ENCODE measurements at regions not wholly inside any gene's neighbourhood (a gene's known extent, or its start where the extent isn't known, plus 50 kb on each side); places are given as distances from the start of the nearest gene placed in this dataset.

DNA sequence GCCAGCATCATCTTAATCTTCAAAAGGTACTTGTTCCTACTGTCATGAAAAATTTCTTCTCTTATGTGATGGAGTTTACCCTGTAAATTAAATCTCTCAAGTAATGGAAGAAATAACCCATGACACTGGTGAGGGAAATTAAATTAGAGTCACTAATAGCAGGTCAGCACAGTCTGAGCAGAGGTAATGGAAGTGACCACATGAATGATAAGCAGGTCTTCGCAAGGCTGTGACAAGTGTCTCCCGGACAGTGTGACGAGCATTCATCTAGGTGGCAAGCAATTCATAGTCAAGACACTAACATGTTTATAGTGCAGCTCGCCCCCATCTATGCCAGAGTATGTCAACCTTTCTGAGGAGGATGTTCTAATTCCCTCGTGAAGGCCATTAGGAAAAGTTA, 249.2 kb downstream of the FRK start:
- TF ChIP-seq, protein P1, sequence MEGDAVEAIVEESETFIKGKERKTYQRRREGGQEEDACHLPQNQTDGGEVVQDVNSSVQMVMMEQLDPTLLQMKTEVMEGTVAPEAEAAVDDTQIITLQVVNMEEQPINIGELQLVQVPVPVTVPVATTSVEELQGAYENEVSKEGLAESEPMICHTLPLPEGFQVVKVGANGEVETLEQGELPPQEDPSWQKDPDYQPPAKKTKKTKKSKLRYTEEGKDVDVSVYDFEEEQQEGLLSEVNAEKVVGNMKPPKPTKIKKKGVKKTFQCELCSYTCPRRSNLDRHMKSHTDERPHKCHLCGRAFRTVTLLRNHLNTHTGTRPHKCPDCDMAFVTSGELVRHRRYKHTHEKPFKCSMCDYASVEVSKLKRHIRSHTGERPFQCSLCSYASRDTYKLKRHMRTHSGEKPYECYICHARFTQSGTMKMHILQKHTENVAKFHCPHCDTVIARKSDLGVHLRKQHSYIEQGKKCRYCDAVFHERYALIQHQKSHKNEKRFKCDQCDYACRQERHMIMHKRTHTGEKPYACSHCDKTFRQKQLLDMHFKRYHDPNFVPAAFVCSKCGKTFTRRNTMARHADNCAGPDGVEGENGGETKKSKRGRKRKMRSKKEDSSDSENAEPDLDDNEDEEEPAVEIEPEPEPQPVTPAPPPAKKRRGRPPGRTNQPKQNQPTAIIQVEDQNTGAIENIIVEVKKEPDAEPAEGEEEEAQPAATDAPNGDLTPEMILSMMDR (IDR thresholded peaks at IDR 0.05; ENCODE audit: low read depth, low read length, missing control alignments) = no peak
- no peak overlapping the region for H3K4me3 ChIP-seq (replicated peaks; ENCODE audit: low read depth, low read length)
- no peak for DNase-seq (ENCODE audit: extremely low read depth, low read depth)

DNA sequence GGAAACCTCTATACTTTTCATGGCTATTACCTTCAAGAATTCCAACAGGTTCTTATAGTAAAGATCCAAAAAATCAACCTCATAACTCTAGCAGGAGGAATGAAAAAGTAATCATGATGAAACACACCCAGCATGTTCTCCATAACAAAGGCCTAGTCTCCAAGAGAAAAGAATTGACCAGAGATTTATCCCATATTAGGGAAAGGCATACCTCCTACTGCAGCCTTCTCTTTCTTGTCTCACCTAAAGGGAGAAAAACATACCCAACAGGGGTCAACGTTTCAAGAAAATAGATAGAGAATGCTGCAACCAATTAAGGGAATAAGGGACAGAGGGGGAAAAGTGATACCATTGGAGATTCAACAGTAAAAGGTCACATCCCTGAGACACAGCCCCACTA, 262.5 kb downstream of the FRK start:
- TF ChIP-seq, protein P1 (IDR thresholded peaks at IDR 0.05; ENCODE audit: low read depth, low read length, missing control alignments) = no peak
- no peak for DNase-seq (ENCODE audit: extremely low read depth, low read depth)
- H3K4me3 ChIP-seq (replicated peaks; ENCODE audit: low read depth, low read length) = no peak overlapping the region

DNA sequence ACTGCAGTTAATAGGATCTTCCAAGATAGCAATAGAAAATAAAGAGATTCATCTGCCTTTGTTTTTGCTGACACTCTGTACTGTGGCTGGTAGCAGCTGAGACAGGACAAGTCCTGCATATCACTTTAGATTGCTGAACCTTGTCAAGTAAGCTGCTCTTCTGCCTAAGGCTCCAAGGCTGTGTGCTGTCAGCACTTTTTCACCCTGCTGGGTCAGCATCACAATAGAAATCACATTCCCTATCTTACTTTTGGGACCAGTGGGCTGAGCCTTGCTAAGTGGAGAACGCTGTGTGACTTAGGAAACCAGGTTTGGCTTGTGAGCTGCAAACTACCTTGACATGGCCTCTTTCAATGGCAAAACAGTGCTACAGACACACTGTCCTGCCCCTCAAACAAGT, 263.9 kb downstream of the FRK start:
- no peak overlapping the region for H3K4me3 ChIP-seq (replicated peaks; ENCODE audit: low read depth, low read length)
- TF ChIP-seq, protein P1 (IDR thresholded peaks at IDR 0.05; ENCODE audit: low read depth, low read length, missing control alignments) = no peak
- DNase-seq (ENCODE audit: extremely low read depth, low read depth) = no peak

DNA sequence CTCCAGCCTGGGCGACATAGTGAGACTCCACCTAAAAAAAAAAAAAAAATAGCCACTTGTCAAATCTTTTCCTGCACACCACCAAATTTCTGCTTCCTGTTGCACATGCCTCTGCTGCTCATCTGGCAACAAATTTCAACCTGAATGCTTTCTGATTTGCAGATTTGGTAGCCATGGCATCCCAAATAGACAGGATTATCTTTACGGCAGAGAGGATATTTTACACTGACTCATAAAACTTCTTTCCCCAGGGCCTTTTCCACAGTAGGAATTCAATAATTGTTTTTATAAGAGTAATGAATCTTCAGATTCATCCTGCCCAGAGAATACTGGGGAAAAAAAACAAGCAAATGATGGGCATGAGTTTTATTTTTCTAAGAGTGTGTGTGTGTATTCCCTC, 264.6 kb downstream of the FRK start:
- TF ChIP-seq, protein P1 (IDR thresholded peaks at IDR 0.05; ENCODE audit: low read depth, low read length, missing control alignments) = no peak

DNA sequence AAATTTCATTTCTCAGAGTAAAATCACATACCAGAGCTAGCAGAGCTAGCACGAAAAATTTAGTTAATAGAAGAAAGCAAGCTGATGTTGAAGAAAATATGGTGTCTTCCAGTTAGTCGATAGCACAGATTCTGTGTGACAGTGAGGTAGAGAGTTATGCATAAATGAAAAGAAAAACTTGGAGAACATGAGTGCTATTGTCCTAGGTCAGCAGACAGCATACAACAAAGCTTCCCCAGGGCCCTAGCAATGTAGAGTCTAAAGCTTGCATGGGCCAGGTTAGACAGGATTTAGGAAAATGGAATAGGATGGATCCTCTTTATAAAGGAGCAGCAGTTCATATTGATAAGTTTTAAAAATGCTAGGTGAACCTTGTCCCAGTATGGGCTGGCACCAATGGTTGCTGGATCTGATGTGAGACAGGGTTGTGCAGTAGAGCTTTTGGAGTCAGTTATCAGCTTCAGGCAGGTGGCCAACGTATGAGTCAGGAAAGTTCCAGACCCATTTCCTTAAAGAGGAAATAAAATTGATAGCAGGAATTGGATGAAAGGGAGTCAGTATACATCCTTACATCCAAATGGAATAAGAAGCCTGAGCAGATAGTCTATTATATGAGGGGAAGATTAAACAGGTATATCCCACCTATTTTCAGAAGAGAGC, 277.2 kb downstream of the FRK start:
- H3K4me3 ChIP-seq (replicated peaks; ENCODE audit: low read depth, low read length) = no peak overlapping the region
- TF ChIP-seq, protein P1 (IDR thresholded peaks at IDR 0.05; ENCODE audit: low read depth, low read length, missing control alignments) = no peak
- DNase-seq (ENCODE audit: extremely low read depth, low read depth) = no peak

More for the DNA sequence above, 264.6 kb downstream of the FRK start:
- no peak overlapping the region for H3K4me3 ChIP-seq (replicated peaks; ENCODE audit: low read depth, low read length)
- DNase-seq (ENCODE audit: extremely low read depth, low read depth) = no peak

DNA sequence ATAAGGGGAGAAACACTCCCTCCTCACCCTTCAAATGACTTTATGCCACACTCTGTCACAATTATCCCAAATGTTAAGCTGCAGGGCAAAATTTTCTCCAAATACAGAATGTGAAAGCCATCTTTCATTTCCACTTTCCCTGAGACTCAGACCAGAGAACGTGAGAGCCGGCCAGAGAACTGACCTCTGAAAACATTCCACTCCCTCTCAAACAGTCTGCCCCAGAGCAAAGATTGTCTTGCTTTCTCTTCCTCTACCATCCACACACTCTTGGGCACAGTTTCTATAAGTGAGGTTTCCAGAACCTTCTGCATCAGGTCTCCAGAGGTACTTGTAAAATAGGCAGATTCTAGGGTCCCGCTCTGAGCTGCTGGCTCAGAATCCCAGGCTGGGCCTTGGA, 278.1 kb downstream of the FRK start:
- H3K4me3 ChIP-seq (replicated peaks; ENCODE audit: low read depth, low read length) = no peak overlapping the region
- TF ChIP-seq, protein P1 (IDR thresholded peaks at IDR 0.05; ENCODE audit: low read depth, low read length, missing control alignments) = no peak
- no peak for DNase-seq (ENCODE audit: extremely low read depth, low read depth)

DNA sequence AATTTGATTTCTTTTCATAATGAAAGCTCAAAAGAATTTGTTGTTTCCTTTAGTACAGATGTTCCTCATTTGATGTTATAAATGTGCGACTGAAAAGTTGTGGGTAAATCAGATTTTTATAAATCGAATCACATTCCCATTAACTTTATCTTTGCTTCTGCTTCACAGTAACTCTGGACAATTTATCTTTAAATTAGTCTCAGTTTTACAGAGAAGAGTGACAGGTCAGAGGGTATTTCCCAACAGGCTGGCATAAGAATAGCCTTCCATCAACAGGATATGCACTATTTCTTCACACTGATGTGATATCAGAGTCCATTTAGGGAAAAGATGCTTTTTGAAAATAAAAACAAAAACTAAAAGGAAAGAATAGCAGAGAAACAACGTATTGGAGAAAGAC, 286.9 kb downstream of the FRK start:
- no peak for DNase-seq (ENCODE audit: extremely low read depth, low read depth)
- no peak overlapping the region for H3K4me3 ChIP-seq (replicated peaks; ENCODE audit: low read depth, low read length)
- TF ChIP-seq, protein P1 (IDR thresholded peaks at IDR 0.05; ENCODE audit: low read depth, low read length, missing control alignments) = no peak

Data from HFF-Myc (cell line).